Stimulated activated CD4-positive, alpha-beta T cell treated with anti-CD3 and anti-CD28 coated beads, Interleukin-15, amount 100 ng/mL, for 24 hours (primary cell): ENCODE measurements at regions not wholly inside any gene's neighbourhood (a gene's known extent, or its start where the extent isn't known, plus 50 kb on each side); places are given as distances from the start of the nearest gene placed in this dataset.
A peak's percentile ranks its signal among the peaks of the same experiment; 100 is the strongest.

Source experiments
- DNase-seq: peaks from one replicate; pipeline ENCODE4 v3.0.0-alpha.2; 2020

GRCh38 chr6:127641905-127642304, 64.9 kb downstream of the C6orf58 start:
- peak; percentile 3 for DNase-seq
